ENCODE measurements at regions not wholly inside any gene's neighbourhood (a gene's known extent, or its start where the extent isn't known, plus 50 kb on each side); places are given as distances from the start of the nearest gene placed in this dataset.

DNA sequence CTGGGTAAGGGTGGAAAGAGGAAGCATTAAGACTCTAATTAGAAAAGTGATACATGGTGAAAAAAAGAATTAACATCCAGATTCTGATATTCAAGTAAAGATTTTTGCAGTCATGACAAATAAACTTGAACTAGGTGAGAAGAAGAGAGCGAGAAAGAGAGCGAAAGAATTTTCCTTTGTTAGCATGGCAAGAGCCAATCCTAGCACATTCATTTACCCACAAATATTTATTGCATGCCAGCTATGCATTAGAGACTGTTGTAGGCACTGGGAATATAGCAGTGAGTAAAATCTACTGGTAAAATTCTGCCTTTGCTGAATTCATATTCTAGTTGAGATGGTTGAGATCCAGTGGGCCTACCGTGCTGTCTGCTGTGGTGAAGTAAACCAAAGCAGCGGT is 177.9 kb upstream of the DPH6 start:
- Histone ChIP-seq H3K36me3 (ENCODE audit: control insufficient read depth, insufficient read depth, low read length) (no peaks in the 10 kb centered on the region), H3K4me1 (ENCODE audit: control insufficient read depth, insufficient read depth, low read length) (no peaks in the 10 kb centered on the region), H3K9me3 (ENCODE audit: control insufficient read depth, insufficient read depth, low read length) (no peaks in the 10 kb centered on the region), H3K27ac (ENCODE audit: low read length) (no peak overlapping the region), H3K27me3 (ENCODE audit: control insufficient read depth, insufficient read depth, low read length) (no peaks in the 10 kb centered on the region), H3K4me3 (ENCODE audit: low read length) (no peak overlapping the region)
- Mint-ChIP-seq H3K9me3 (peaks cover 7 to 10% of the 10 kb centered on the region in 2 donors), H3K4me3 (no peak overlapping the region), H3K4me1 (no peaks in the 10 kb centered on the region), H3K27me3 (ENCODE audit: low read depth in 2 of 2) (no peaks in the 10 kb centered on the region), H3K36me3 (no peaks in the 10 kb centered on the region), H3K27ac (no peak overlapping the region)
- DNase-seq: no peak
- intact Hi-C loops (cut with micrococcal nuclease): no loop called here
- TF ChIP-seq CTCF (IDR thresholded peaks at IDR 0.05): no peak
- ATAC-seq: no peak
- WGBS (ENCODE audit: insufficient coverage): 92% methylated on average over 3 of the region's 4 CpGs

- intact Hi-C loops (cut with micrococcal nuclease): no loop called here
- Mint-ChIP-seq H3K9me3 (peaks cover 4 to 10% of the 10 kb centered on the region in 2 donors), H3K27ac (no peak overlapping the region)
Measured at GRCh38 chr15:35724626-35725025, 178.7 kb upstream of the DPH6 start.

GRCh38 chr15:35725353-35725752 is 179.4 kb upstream of the DPH6 start:
- Histone ChIP-seq H3K27ac (ENCODE audit: low read length) (no peak overlapping the region), H3K4me3 (ENCODE audit: low read length) (no peak overlapping the region), H3K9me3 (ENCODE audit: control insufficient read depth, insufficient read depth, low read length) (no peaks in the 10 kb centered on the region), H3K4me1 (ENCODE audit: control insufficient read depth, insufficient read depth, low read length) (no peaks in the 10 kb centered on the region), H3K27me3 (ENCODE audit: control insufficient read depth, insufficient read depth, low read length) (no peaks in the 10 kb centered on the region), H3K36me3 (ENCODE audit: control insufficient read depth, insufficient read depth, low read length) (no peaks in the 10 kb centered on the region)
- ATAC-seq: no peak
- Mint-ChIP-seq H3K9me3 (peaks cover 4 to 10% of the 10 kb centered on the region in 2 donors), H3K27ac (no peak overlapping the region), H3K4me3 (no peak overlapping the region), H3K36me3 (no peaks in the 10 kb centered on the region), H3K4me1 (no peaks in the 10 kb centered on the region), H3K27me3 (ENCODE audit: low read depth in 2 of 2) (no peaks in the 10 kb centered on the region)
- DNase-seq: no peak
- TF ChIP-seq CTCF (IDR thresholded peaks at IDR 0.05): no peak
- 89% methylated on average over 3 of the region's 3 CpGs for WGBS (ENCODE audit: insufficient coverage)
- intact Hi-C loops (cut with micrococcal nuclease): no loop called here

More at GRCh38 chr15:35724626-35725025, 178.7 kb upstream of the DPH6 start:
- no peaks in the 10 kb centered on the region for H3K9me3 ChIP-seq (ENCODE audit: control insufficient read depth, insufficient read depth, low read length)
- no peaks in the 10 kb centered on the region for H3K4me1 ChIP-seq (ENCODE audit: control insufficient read depth, insufficient read depth, low read length)
- no peak for TF ChIP-seq CTCF (IDR thresholded peaks at IDR 0.05)
- no peaks in the 10 kb centered on the region for H3K36me3 ChIP-seq (ENCODE audit: control insufficient read depth, insufficient read depth, low read length)
- ATAC-seq (no peak), DNase-seq (no peak)
- no peak overlapping the region for H3K27ac ChIP-seq (ENCODE audit: low read length)
- H3K27me3 ChIP-seq (ENCODE audit: control insufficient read depth, insufficient read depth, low read length): no peaks in the 10 kb centered on the region
- no peak overlapping the region for H3K4me3 ChIP-seq (ENCODE audit: low read length)
- no peaks in the 10 kb centered on the region for H3K36me3 Mint-ChIP-seq
- H3K4me1 Mint-ChIP-seq: no peaks in the 10 kb centered on the region
- no peaks in the 10 kb centered on the region for H3K27me3 Mint-ChIP-seq (ENCODE audit: low read depth in 2 of 2)
- no peak overlapping the region for H3K4me3 Mint-ChIP-seq

DNA sequence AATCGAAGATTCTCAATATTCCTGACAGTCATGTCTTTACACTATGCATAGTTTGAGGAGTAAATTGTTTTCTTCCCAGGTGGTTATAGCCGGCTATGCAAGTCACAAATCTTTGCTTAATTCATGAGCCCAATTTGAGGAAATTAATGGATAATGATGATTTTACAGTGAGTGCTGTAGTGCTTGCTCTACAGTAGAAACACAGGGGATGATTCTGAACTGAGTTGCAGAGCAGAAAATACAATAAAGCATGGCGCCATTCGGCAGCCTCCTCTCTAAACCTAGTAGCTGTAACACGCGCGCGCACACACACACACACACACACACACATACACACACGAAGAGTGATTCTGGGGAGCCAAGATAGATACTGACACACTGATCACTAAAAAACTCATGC is 181.7 kb upstream of the DPH6 start:
- no peak overlapping the region for H3K27ac ChIP-seq (ENCODE audit: low read length)
- intact Hi-C loops (cut with micrococcal nuclease): no loop called here
- no peaks in the 10 kb centered on the region for H3K36me3 Mint-ChIP-seq
- H3K36me3 ChIP-seq (ENCODE audit: control insufficient read depth, insufficient read depth, low read length): no peaks in the 10 kb centered on the region
- H3K27me3 Mint-ChIP-seq (ENCODE audit: low read depth in 2 of 2): no peaks in the 10 kb centered on the region
- 79% methylated on average over 8 of the region's 9 CpGs for WGBS (ENCODE audit: insufficient coverage)
- no peak overlapping the region for H3K27ac Mint-ChIP-seq
- H3K4me3 Mint-ChIP-seq: no peak overlapping the region
- no peaks in the 10 kb centered on the region for H3K9me3 ChIP-seq (ENCODE audit: control insufficient read depth, insufficient read depth, low read length)
- TF ChIP-seq CTCF (IDR thresholded peaks at IDR 0.05): no peak
- no peak overlapping the region for H3K4me3 ChIP-seq (ENCODE audit: low read length)
- no peaks in the 10 kb centered on the region for H3K27me3 ChIP-seq (ENCODE audit: control insufficient read depth, insufficient read depth, low read length)
- no peaks in the 10 kb centered on the region for H3K4me1 Mint-ChIP-seq
- no peak for ATAC-seq
- peaks cover 4 to 8% of the 10 kb centered on the region in 2 donors for H3K9me3 Mint-ChIP-seq
- H3K4me1 ChIP-seq (ENCODE audit: control insufficient read depth, insufficient read depth, low read length): no peaks in the 10 kb centered on the region
- no peak for DNase-seq

Measured in natural killer cell (primary cell).